Progenitor cell of endocrine pancreas (in vitro differentiated cells): ENCODE measurements at regions not wholly inside any gene's neighbourhood (a gene's known extent, or its start where the extent isn't known, plus 50 kb on each side); places are given as distances from the start of the nearest gene placed in this dataset.

Source experiments
- DNase-seq: peaks from one replicate; pipeline ENCODE4 v3.0.0; 2021; ENCODE audit warnings: low spot score; ENCODE audit not compliant: unreplicated experiment
- H3K27ac Mint-ChIP-seq: 2 replicates; pipeline ENCODE4 v1.8.0; 2021; ENCODE audit warnings: mild to moderate bottlenecking, moderate library complexity, mixed read lengths
- H3K27me3 Mint-ChIP-seq: 2 replicates; pipeline ENCODE4 v1.8.0; 2021; ENCODE audit warnings: mixed read lengths
- H3K36me3 Mint-ChIP-seq: 2 replicates; pipeline ENCODE4 v1.8.0; 2022; ENCODE audit warnings: mixed read lengths; ENCODE audit not compliant: insufficient read depth
- H3K4me1 Mint-ChIP-seq: 2 replicates; pipeline ENCODE4 v1.8.0; 2021; ENCODE audit warnings: low read depth, mixed read lengths
- H3K4me3 Mint-ChIP-seq: 2 replicates; pipeline ENCODE4 v1.8.0; 2021; ENCODE audit warnings: low read depth, mild to moderate bottlenecking, moderate library complexity, mixed read lengths
- H3K9me3 Mint-ChIP-seq: 2 replicates; pipeline ENCODE4 v1.8.0; 2021; ENCODE audit warnings: low read depth, mixed read lengths
- TF ChIP-seq, protein P1 (sequence below): fragments of 200-600 bp; sonication (generic); IDR thresholded peaks from one replicate; pipeline ENCODE4 v1.5.0; 2021; ENCODE audit warnings: antibody characterized with exemption, mild to moderate bottlenecking; ENCODE audit not compliant: unreplicated experiment

DNA sequence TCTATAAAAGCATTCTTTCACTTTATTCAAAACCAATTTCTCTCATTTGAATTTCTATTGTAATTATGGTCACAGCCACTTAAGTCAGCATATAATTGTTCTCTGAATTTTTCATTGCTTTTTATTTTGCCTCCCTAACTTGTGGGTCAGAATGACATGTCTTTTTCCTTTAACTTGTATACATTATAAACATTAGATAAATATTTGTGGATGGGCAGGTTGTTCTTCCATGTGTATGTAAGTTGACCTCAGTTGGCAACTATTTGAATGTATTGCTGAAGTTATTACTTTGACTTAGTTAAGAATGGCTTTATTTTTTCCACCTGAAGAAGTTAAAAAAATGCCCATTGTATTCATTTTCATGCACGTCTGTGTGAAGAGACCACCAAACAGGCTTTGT is 83.0 kb upstream of the MAP3K7 start:
- Mint-ChIP-seq H3K27ac (no peak overlapping the region), H3K4me1 (peaks cover 2% of the 10 kb centered on the region), H3K4me3 (no peak overlapping the region), H3K36me3 (no peaks in the 10 kb centered on the region), H3K27me3 (peaks cover 40% of the 10 kb centered on the region), H3K9me3 (no peaks in the 10 kb centered on the region)
- TF ChIP-seq, protein P1, sequence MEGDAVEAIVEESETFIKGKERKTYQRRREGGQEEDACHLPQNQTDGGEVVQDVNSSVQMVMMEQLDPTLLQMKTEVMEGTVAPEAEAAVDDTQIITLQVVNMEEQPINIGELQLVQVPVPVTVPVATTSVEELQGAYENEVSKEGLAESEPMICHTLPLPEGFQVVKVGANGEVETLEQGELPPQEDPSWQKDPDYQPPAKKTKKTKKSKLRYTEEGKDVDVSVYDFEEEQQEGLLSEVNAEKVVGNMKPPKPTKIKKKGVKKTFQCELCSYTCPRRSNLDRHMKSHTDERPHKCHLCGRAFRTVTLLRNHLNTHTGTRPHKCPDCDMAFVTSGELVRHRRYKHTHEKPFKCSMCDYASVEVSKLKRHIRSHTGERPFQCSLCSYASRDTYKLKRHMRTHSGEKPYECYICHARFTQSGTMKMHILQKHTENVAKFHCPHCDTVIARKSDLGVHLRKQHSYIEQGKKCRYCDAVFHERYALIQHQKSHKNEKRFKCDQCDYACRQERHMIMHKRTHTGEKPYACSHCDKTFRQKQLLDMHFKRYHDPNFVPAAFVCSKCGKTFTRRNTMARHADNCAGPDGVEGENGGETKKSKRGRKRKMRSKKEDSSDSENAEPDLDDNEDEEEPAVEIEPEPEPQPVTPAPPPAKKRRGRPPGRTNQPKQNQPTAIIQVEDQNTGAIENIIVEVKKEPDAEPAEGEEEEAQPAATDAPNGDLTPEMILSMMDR = no peak
- DNase-seq = no peak

GRCh38 chr6:90669420-90669819 is 82.5 kb upstream of the MAP3K7 start:
- Mint-ChIP-seq H3K4me3 (no peak overlapping the region), H3K4me1 (peaks cover under 1% of the 10 kb centered on the region), H3K27ac (no peak overlapping the region), H3K27me3 (peaks cover 36% of the 10 kb centered on the region), H3K36me3 (no peaks in the 10 kb centered on the region), H3K9me3 (no peaks in the 10 kb centered on the region)
- TF ChIP-seq, protein P1 = no peak
- no peak for DNase-seq

DNA sequence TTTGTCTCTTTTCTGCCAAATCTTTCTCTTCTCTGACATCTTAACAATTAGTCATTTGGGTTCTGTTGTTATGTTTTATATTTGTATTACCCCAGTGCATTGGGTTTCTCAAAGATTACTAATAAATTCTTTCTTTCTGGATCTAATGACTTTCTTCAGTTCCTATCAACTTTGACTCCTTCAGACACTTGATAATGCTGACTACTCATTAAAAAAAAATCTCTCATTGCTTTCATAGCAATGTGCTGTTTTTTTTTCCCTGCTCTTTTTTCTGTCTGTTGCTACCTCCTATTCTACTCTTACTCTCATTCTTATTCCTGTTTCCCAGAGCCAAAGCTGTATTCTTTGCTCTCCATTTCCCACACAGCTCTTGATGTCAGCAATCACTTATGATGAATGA is 81.3 kb upstream of the MAP3K7 start:
- no peak overlapping the region for H3K4me3 Mint-ChIP-seq
- no peaks in the 10 kb centered on the region for H3K36me3 Mint-ChIP-seq
- peaks cover 23% of the 10 kb centered on the region for H3K27me3 Mint-ChIP-seq
- TF ChIP-seq, protein P1 = no peak
- H3K4me1 Mint-ChIP-seq = no peaks in the 10 kb centered on the region
- no peaks in the 10 kb centered on the region for H3K9me3 Mint-ChIP-seq
- H3K27ac Mint-ChIP-seq = no peak overlapping the region
- no peak for DNase-seq

DNA sequence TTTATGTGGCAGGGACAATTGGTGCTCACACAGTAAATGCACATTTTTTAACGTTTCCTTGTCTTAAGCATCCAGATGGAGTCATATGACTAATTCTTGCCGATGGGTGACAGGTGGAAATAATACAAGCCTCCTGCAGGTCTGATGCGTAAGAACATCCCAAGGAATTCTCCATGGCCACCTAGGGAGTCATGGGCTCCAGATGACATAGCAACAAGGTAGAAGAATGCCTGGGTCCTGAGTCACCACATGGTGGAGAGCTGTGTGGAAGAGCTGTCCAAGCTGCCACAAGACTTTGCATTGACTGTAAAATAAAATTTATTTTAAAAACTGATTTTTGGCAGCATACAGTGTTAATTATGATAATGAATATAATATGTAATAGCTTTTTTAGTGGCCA is 77.0 kb upstream of the MAP3K7 start:
- Mint-ChIP-seq H3K27ac (no peak overlapping the region), H3K4me1 (no peaks in the 10 kb centered on the region), H3K36me3 (no peaks in the 10 kb centered on the region), H3K9me3 (no peaks in the 10 kb centered on the region), H3K27me3 (peaks cover 3% of the 10 kb centered on the region), H3K4me3 (no peak overlapping the region)
- TF ChIP-seq, protein P1 = no peak
- no peak for DNase-seq

DNA sequence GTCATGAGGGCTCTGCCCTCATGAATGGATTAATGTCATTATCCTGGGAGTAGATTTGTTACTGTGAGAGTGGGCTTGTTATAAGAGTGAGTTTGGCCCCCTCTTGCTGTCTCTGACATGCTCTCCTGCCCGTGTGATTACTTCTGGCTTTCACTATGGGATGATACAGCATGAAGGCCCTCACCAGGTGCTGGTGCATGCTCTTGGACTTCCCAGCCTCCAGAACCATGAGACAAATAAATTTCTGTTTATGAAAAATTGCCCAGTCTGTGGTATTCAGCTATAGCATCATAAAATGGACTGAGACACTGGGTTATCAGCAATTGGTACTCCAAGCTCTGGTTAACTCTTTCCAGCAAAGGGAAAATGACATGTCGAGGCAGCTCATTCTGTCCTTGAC is 76.2 kb upstream of the MAP3K7 start:
- Mint-ChIP-seq H3K27ac (no peak overlapping the region), H3K36me3 (no peaks in the 10 kb centered on the region), H3K4me3 (no peak overlapping the region), H3K4me1 (no peaks in the 10 kb centered on the region), H3K27me3 (peaks cover 3% of the 10 kb centered on the region), H3K9me3 (no peaks in the 10 kb centered on the region)
- no peak for DNase-seq
- TF ChIP-seq, protein P1 = no peak

DNA sequence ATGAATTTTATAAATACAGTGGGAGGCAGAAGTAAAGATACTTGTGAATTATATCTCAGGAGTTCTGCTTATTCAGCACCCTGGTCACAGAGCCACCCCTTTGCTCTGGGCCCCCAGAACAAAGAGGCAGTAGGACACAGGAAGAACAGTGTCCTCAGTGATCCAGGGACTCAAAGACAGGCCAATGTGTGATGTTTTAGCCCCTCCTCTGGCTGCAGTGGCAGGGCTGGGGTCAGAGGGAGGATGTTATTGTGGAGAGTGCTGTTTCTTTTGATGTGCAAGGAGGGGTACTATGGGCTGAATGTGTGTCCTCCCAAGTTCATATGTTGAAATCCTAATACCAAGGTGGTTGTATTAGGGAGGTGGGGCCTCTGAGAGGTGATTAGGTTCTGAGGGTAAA is 74.1 kb upstream of the MAP3K7 start:
- Mint-ChIP-seq H3K27me3 (no peaks in the 10 kb centered on the region), H3K27ac (no peak overlapping the region), H3K9me3 (no peaks in the 10 kb centered on the region), H3K36me3 (no peaks in the 10 kb centered on the region), H3K4me1 (no peaks in the 10 kb centered on the region), H3K4me3 (no peak overlapping the region)
- TF ChIP-seq, protein P1 = no peak
- DNase-seq = no peak
